ENCODE measurements at regions not wholly inside any gene's neighbourhood (a gene's known extent, or its start where the extent isn't known, plus 50 kb on each side); places are given as distances from the start of the nearest gene placed in this dataset.

DNA sequence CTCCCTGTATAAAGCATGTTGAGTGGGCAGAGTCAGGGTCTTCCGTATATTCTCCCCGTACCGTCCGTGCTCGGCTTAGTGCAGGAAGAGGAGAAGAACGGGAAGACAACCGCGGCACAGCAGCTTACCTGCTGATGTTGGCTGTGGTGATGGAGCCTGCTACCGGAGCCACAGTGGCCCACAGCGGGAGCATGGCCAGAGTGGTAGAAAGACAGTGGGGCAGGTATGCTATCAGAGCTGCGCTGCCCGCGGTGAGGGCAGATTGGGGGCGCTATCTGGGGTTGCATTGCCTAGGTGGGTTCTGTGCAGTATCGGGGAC lies 120.7 kb upstream of the VPREB1 start:
- Histone ChIP-seq H3K4me3 (replicated peaks; ENCODE audit: insufficient read depth, low read length) (no peak overlapping the region), H3K27me3 (ENCODE audit: insufficient read depth, poor library complexity, severe bottlenecking) (no peaks in the 10 kb centered on the region), H3K27ac (replicated peaks) (no peak overlapping the region)
- DNase-seq (ENCODE audit: low read depth in 1 of 2, low spot score in 1 of 2) = no peak
- TF ChIP-seq GABPA (IDR thresholded peaks at IDR 0.05; ENCODE audit: low read depth) (no peak), POLR2AphosphoS5 (IDR thresholded peaks at IDR 0.05; ENCODE audit: low read depth) (no peak), SPI1 (IDR thresholded peaks at IDR 0.05; ENCODE audit: borderline replicate concordance, low read depth) (no peak)
- TF ChIP-seq, protein P1, sequence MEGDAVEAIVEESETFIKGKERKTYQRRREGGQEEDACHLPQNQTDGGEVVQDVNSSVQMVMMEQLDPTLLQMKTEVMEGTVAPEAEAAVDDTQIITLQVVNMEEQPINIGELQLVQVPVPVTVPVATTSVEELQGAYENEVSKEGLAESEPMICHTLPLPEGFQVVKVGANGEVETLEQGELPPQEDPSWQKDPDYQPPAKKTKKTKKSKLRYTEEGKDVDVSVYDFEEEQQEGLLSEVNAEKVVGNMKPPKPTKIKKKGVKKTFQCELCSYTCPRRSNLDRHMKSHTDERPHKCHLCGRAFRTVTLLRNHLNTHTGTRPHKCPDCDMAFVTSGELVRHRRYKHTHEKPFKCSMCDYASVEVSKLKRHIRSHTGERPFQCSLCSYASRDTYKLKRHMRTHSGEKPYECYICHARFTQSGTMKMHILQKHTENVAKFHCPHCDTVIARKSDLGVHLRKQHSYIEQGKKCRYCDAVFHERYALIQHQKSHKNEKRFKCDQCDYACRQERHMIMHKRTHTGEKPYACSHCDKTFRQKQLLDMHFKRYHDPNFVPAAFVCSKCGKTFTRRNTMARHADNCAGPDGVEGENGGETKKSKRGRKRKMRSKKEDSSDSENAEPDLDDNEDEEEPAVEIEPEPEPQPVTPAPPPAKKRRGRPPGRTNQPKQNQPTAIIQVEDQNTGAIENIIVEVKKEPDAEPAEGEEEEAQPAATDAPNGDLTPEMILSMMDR (IDR thresholded peaks at IDR 0.05; ENCODE audit: insufficient read depth, low read length) = no peak

DNA sequence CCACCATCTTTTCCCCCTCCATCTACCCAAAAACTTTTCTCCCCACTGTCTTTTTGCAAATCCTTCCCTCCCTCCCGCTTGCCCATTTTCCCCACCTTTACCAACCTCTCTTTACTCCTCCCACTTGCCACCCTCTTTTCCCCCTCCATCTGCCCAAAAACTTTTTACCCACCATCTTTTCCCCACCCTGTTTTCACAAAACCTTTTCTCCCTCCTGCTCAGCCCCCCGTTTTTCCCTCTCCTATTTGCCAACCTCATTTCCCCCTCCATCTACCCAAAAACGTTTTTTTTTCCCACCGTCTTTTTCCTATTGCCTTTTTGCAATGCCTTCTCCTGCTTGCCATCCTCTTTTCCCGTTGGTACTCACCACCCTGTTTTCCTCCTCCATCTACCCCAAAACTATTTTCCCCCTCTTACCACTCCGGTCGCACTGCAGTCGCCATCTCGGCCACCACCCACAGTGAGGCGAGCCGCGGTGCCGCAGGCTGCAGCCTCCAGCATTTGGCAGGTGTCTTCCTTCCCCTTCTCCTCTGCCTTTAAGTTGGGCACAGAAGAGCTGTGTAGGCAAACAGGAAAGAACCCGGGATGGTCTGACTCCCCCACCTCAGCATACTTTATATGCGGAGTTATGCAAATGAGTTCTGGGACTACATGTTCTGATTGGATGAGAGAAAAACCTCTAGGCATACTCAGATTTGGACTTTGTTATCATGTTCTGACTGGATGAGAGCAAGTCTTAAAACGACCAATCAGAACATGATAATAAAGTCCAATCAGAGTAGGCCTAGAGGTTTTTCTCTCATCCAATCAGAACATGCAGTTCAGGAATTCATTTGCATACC lies 121.2 kb upstream of the VPREB1 start:
- DNase-seq (ENCODE audit: low read depth in 1 of 2, low spot score in 1 of 2) = peak in 1 of 2 experiments; percentile 16
- Histone ChIP-seq H3K4me3 (replicated peaks; ENCODE audit: insufficient read depth, low read length) (no peak overlapping the region), H3K27me3 (ENCODE audit: insufficient read depth, poor library complexity, severe bottlenecking) (no peaks in the 10 kb centered on the region), H3K27ac (replicated peaks) (no peak overlapping the region)
- no peak for TF ChIP-seq POLR2AphosphoS5 (IDR thresholded peaks at IDR 0.05; ENCODE audit: low read depth)
- TF ChIP-seq GABPA (IDR thresholded peaks at IDR 0.05; ENCODE audit: low read depth) = no peak
- TF ChIP-seq, protein P1 (IDR thresholded peaks at IDR 0.05; ENCODE audit: insufficient read depth, low read length) = no peak
- TF ChIP-seq, protein P2, sequence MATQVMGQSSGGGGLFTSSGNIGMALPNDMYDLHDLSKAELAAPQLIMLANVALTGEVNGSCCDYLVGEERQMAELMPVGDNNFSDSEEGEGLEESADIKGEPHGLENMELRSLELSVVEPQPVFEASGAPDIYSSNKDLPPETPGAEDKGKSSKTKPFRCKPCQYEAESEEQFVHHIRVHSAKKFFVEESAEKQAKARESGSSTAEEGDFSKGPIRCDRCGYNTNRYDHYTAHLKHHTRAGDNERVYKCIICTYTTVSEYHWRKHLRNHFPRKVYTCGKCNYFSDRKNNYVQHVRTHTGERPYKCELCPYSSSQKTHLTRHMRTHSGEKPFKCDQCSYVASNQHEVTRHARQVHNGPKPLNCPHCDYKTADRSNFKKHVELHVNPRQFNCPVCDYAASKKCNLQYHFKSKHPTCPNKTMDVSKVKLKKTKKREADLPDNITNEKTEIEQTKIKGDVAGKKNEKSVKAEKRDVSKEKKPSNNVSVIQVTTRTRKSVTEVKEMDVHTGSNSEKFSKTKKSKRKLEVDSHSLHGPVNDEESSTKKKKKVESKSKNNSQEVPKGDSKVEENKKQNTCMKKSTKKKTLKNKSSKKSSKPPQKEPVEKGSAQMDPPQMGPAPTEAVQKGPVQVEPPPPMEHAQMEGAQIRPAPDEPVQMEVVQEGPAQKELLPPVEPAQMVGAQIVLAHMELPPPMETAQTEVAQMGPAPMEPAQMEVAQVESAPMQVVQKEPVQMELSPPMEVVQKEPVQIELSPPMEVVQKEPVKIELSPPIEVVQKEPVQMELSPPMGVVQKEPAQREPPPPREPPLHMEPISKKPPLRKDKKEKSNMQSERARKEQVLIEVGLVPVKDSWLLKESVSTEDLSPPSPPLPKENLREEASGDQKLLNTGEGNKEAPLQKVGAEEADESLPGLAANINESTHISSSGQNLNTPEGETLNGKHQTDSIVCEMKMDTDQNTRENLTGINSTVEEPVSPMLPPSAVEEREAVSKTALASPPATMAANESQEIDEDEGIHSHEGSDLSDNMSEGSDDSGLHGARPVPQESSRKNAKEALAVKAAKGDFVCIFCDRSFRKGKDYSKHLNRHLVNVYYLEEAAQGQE (IDR thresholded peaks at IDR 0.05; ENCODE audit: insufficient replicate concordance, low read depth) = no peak
- TF ChIP-seq SPI1 (IDR thresholded peaks at IDR 0.05; ENCODE audit: borderline replicate concordance, low read depth) = no peak

DNA sequence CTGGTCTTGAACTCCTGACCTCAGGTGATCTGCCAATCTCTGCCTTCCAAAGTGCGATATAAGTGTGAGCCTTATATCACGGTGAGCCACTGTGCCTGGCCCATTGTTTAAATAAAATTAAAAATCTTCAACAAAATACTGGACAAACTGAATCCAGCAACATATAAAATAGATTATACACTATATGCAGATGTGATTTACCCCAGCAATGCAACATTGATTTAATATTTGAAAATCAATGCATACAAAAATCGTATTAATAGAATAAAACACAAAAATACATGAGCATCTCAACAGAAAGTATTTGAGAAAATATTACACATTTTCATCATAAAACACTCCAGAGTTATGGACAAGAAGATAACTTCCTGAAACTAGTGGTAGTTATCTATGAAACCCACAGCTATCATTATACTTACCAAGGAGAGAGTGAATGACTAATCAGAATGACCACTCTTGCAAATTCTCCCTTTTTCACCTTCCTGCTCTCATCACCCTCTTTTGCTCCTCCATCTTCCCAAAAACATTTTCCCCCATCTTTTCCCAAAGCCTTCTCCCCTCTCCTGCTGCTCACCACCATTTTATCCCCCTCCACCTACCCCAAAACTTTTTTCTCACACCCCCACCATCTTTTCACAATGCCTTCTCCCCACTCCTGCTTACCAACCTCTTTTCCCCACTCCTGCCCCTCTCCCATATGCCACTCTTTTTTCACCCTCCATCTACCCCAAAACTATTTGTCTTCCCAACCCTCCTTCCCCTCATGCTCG lies 122.1 kb upstream of the VPREB1 start:
- Histone ChIP-seq H3K4me3 (replicated peaks; ENCODE audit: insufficient read depth, low read length) (no peak overlapping the region), H3K27me3 (ENCODE audit: insufficient read depth, poor library complexity, severe bottlenecking) (no peaks in the 10 kb centered on the region), H3K27ac (replicated peaks) (no peak overlapping the region)
- TF ChIP-seq, protein P1 (IDR thresholded peaks at IDR 0.05; ENCODE audit: insufficient read depth, low read length) = no peak
- TF ChIP-seq, protein P2 (IDR thresholded peaks at IDR 0.05; ENCODE audit: insufficient replicate concordance, low read depth) = no peak
- TF ChIP-seq POLR2AphosphoS5 (IDR thresholded peaks at IDR 0.05; ENCODE audit: low read depth) (no peak), SPI1 (IDR thresholded peaks at IDR 0.05; ENCODE audit: borderline replicate concordance, low read depth) (no peak), GABPA (IDR thresholded peaks at IDR 0.05; ENCODE audit: low read depth) (no peak)
- DNase-seq (ENCODE audit: low read depth in 1 of 2, low spot score in 1 of 2) = no peak
